ENCODE measurements at regions not wholly inside any gene's neighbourhood (a gene's known extent, or its start where the extent isn't known, plus 50 kb on each side); places are given as distances from the start of the nearest gene placed in this dataset.

GRCh38 chr10:43885842-43886241 lies 237.2 kb upstream of the ZNF32 start:
- H3K36me3 ChIP-seq (ENCODE audit: insufficient read depth, low read length): no peaks in the 10 kb centered on the region
- no peaks in the 10 kb centered on the region for H3K9me3 ChIP-seq (ENCODE audit: low read length)
- H3K27ac ChIP-seq (ENCODE audit: low read depth, low read length): no peak overlapping the region
- H3K4me1 ChIP-seq (ENCODE audit: insufficient read depth, low read length): no peaks in the 10 kb centered on the region
- H3K27me3 ChIP-seq (ENCODE audit: control insufficient read depth in 1 of 2, insufficient read depth in 2 of 2, low read length in 2 of 2): no peaks in the 10 kb centered on the region
- no peak overlapping the region for H3K9ac ChIP-seq (ENCODE audit: low read length)
- H3K4me3 ChIP-seq (ENCODE audit: low read depth in 1 of 2, low read length in 2 of 2): no peak overlapping the region

GRCh38 chr10:43885252-43885651 lies 236.6 kb upstream of the ZNF32 start:
- Histone ChIP-seq H3K27me3 (ENCODE audit: control insufficient read depth in 1 of 2, insufficient read depth in 2 of 2, low read length in 2 of 2) (no peaks in the 10 kb centered on the region), H3K9me3 (ENCODE audit: low read length) (no peaks in the 10 kb centered on the region), H3K4me1 (ENCODE audit: insufficient read depth, low read length) (no peaks in the 10 kb centered on the region), H3K27ac (ENCODE audit: low read depth, low read length) (no peak overlapping the region), H3K4me3 (ENCODE audit: low read depth in 1 of 2, low read length in 2 of 2) (no peak overlapping the region), H3K9ac (ENCODE audit: low read length) (no peak overlapping the region), H3K36me3 (ENCODE audit: insufficient read depth, low read length) (no peaks in the 10 kb centered on the region)

GRCh38 chr10:43884501-43885105 lies 235.9 kb upstream of the ZNF32 start:
- H3K4me1 ChIP-seq (ENCODE audit: insufficient read depth, low read length): no peaks in the 10 kb centered on the region
- H3K36me3 ChIP-seq (ENCODE audit: insufficient read depth, low read length): no peaks in the 10 kb centered on the region
- no peak overlapping the region for H3K4me3 ChIP-seq (ENCODE audit: low read depth in 1 of 2, low read length in 2 of 2)
- no peaks in the 10 kb centered on the region for H3K27me3 ChIP-seq (ENCODE audit: control insufficient read depth in 1 of 2, insufficient read depth in 2 of 2, low read length in 2 of 2)
- no peak overlapping the region for H3K9ac ChIP-seq (ENCODE audit: low read length)
- no peaks in the 10 kb centered on the region for H3K9me3 ChIP-seq (ENCODE audit: low read length)
- no peak overlapping the region for H3K27ac ChIP-seq (ENCODE audit: low read depth, low read length)

GRCh38 chr10:43882711-43883110 lies 234.0 kb upstream of the ZNF32 start:
- Histone ChIP-seq H3K9me3 (ENCODE audit: low read length) (no peaks in the 10 kb centered on the region), H3K27ac (ENCODE audit: low read depth, low read length) (no peak overlapping the region), H3K27me3 (ENCODE audit: control insufficient read depth in 1 of 2, insufficient read depth in 2 of 2, low read length in 2 of 2) (no peaks in the 10 kb centered on the region), H3K9ac (ENCODE audit: low read length) (no peak overlapping the region), H3K4me3 (ENCODE audit: low read depth in 1 of 2, low read length in 2 of 2) (no peak overlapping the region), H3K36me3 (ENCODE audit: insufficient read depth, low read length) (no peaks in the 10 kb centered on the region), H3K4me1 (ENCODE audit: insufficient read depth, low read length) (no peaks in the 10 kb centered on the region)

GRCh38 chr10:43881657-43882056 lies 233.0 kb upstream of the ZNF32 start:
- no peaks in the 10 kb centered on the region for H3K36me3 ChIP-seq (ENCODE audit: insufficient read depth, low read length)
- H3K4me1 ChIP-seq (ENCODE audit: insufficient read depth, low read length): no peaks in the 10 kb centered on the region
- no peaks in the 10 kb centered on the region for H3K27me3 ChIP-seq (ENCODE audit: control insufficient read depth in 1 of 2, insufficient read depth in 2 of 2, low read length in 2 of 2)
- H3K4me3 ChIP-seq (ENCODE audit: low read depth in 1 of 2, low read length in 2 of 2): no peak overlapping the region
- H3K9me3 ChIP-seq (ENCODE audit: low read length): no peaks in the 10 kb centered on the region
- H3K27ac ChIP-seq (ENCODE audit: low read depth, low read length): no peak overlapping the region
- no peak overlapping the region for H3K9ac ChIP-seq (ENCODE audit: low read length)

GRCh38 chr10:43880160-43880559 lies 231.5 kb upstream of the ZNF32 start:
- H3K9me3 ChIP-seq (ENCODE audit: low read length): no peaks in the 10 kb centered on the region
- no peaks in the 10 kb centered on the region for H3K36me3 ChIP-seq (ENCODE audit: insufficient read depth, low read length)
- no peaks in the 10 kb centered on the region for H3K27me3 ChIP-seq (ENCODE audit: control insufficient read depth in 1 of 2, insufficient read depth in 2 of 2, low read length in 2 of 2)
- no peaks in the 10 kb centered on the region for H3K4me1 ChIP-seq (ENCODE audit: insufficient read depth, low read length)
- H3K4me3 ChIP-seq (ENCODE audit: low read depth in 1 of 2, low read length in 2 of 2): no peak overlapping the region
- no peak overlapping the region for H3K27ac ChIP-seq (ENCODE audit: low read depth, low read length)
- H3K9ac ChIP-seq (ENCODE audit: low read length): no peak overlapping the region

- Histone ChIP-seq H3K27ac (ENCODE audit: low read depth, low read length) (no peak overlapping the region), H3K27me3 (ENCODE audit: control insufficient read depth in 1 of 2, insufficient read depth in 2 of 2, low read length in 2 of 2) (no peaks in the 10 kb centered on the region), H3K4me3 (ENCODE audit: low read depth in 1 of 2, low read length in 2 of 2) (no peak overlapping the region), H3K4me1 (ENCODE audit: insufficient read depth, low read length) (no peaks in the 10 kb centered on the region), H3K9ac (ENCODE audit: low read length) (no peak overlapping the region), H3K36me3 (ENCODE audit: insufficient read depth, low read length) (no peaks in the 10 kb centered on the region), H3K9me3 (ENCODE audit: low read length) (no peaks in the 10 kb centered on the region)
Observed at GRCh38 chr10:43879742-43880141, 231.1 kb upstream of the ZNF32 start.

- Histone ChIP-seq H3K4me1 (ENCODE audit: insufficient read depth, low read length) (no peaks in the 10 kb centered on the region), H3K9me3 (ENCODE audit: low read length) (no peaks in the 10 kb centered on the region), H3K36me3 (ENCODE audit: insufficient read depth, low read length) (no peaks in the 10 kb centered on the region), H3K4me3 (ENCODE audit: low read depth in 1 of 2, low read length in 2 of 2) (no peak overlapping the region), H3K27me3 (ENCODE audit: control insufficient read depth in 1 of 2, insufficient read depth in 2 of 2, low read length in 2 of 2) (no peaks in the 10 kb centered on the region), H3K27ac (ENCODE audit: low read depth, low read length) (no peak overlapping the region), H3K9ac (ENCODE audit: low read length) (no peak overlapping the region)
Observed at GRCh38 chr10:43879162-43879561, 230.5 kb upstream of the ZNF32 start.

- Histone ChIP-seq H3K9ac (ENCODE audit: low read length) (no peak overlapping the region), H3K36me3 (ENCODE audit: insufficient read depth, low read length) (no peaks in the 10 kb centered on the region), H3K27me3 (ENCODE audit: control insufficient read depth in 1 of 2, insufficient read depth in 2 of 2, low read length in 2 of 2) (no peaks in the 10 kb centered on the region), H3K27ac (ENCODE audit: low read depth, low read length) (no peak overlapping the region), H3K4me3 (ENCODE audit: low read depth in 1 of 2, low read length in 2 of 2) (no peak overlapping the region), H3K4me1 (ENCODE audit: insufficient read depth, low read length) (no peaks in the 10 kb centered on the region), H3K9me3 (ENCODE audit: low read length) (no peaks in the 10 kb centered on the region)
Observed at GRCh38 chr10:43878386-43878785, 229.7 kb upstream of the ZNF32 start.

GRCh38 chr10:43876976-43877375 lies 228.3 kb upstream of the ZNF32 start:
- Histone ChIP-seq H3K36me3 (ENCODE audit: insufficient read depth, low read length) (no peaks in the 10 kb centered on the region), H3K27ac (ENCODE audit: low read depth, low read length) (no peak overlapping the region), H3K27me3 (ENCODE audit: control insufficient read depth in 1 of 2, insufficient read depth in 2 of 2, low read length in 2 of 2) (no peaks in the 10 kb centered on the region)

GRCh38 chr10:43874984-43875383 lies 226.3 kb upstream of the ZNF32 start:
- no peak overlapping the region for H3K27ac ChIP-seq (ENCODE audit: low read depth, low read length)
- no peaks in the 10 kb centered on the region for H3K4me1 ChIP-seq (ENCODE audit: insufficient read depth, low read length)
- H3K36me3 ChIP-seq (ENCODE audit: insufficient read depth, low read length): no peaks in the 10 kb centered on the region
- no peaks in the 10 kb centered on the region for H3K9me3 ChIP-seq (ENCODE audit: low read length)
- H3K27me3 ChIP-seq (ENCODE audit: control insufficient read depth in 1 of 2, insufficient read depth in 2 of 2, low read length in 2 of 2): no peaks in the 10 kb centered on the region
- no peak overlapping the region for H3K9ac ChIP-seq (ENCODE audit: low read length)
- H3K4me3 ChIP-seq (ENCODE audit: low read depth in 1 of 2, low read length in 2 of 2): no peak overlapping the region

More at GRCh38 chr10:43876976-43877375, 228.3 kb upstream of the ZNF32 start:
- Histone ChIP-seq H3K9ac (ENCODE audit: low read length) (no peak overlapping the region), H3K4me1 (ENCODE audit: insufficient read depth, low read length) (no peaks in the 10 kb centered on the region), H3K4me3 (ENCODE audit: low read depth in 1 of 2, low read length in 2 of 2) (no peak overlapping the region), H3K9me3 (ENCODE audit: low read length) (no peaks in the 10 kb centered on the region)

GRCh38 chr10:43873717-43874116 lies 225.0 kb upstream of the ZNF32 start:
- Histone ChIP-seq H3K36me3 (ENCODE audit: insufficient read depth, low read length) (no peaks in the 10 kb centered on the region), H3K4me1 (ENCODE audit: insufficient read depth, low read length) (no peaks in the 10 kb centered on the region), H3K27me3 (ENCODE audit: control insufficient read depth in 1 of 2, insufficient read depth in 2 of 2, low read length in 2 of 2) (no peaks in the 10 kb centered on the region), H3K27ac (ENCODE audit: low read depth, low read length) (no peak overlapping the region), H3K9ac (ENCODE audit: low read length) (no peak overlapping the region), H3K4me3 (ENCODE audit: low read depth in 1 of 2, low read length in 2 of 2) (no peak overlapping the region), H3K9me3 (ENCODE audit: low read length) (no peaks in the 10 kb centered on the region)
